Stimulated activated CD4-positive, alpha-beta T cell treated with anti-CD3 and anti-CD28 coated beads, Interleukin-15, amount 100 ng/mL, for 1 hour (primary cell): ENCODE measurements at regions not wholly inside any gene's neighbourhood (a gene's known extent, or its start where the extent isn't known, plus 50 kb on each side); places are given as distances from the start of the nearest gene placed in this dataset.

Source experiments
- DNase-seq, 2 donors: peaks; one replicate each; pipeline ENCODE4 v3.0.0-alpha.2; 2020; ENCODE audit warnings: low read depth in 1 of 2, low spot score in 1 of 2

- no peak for DNase-seq
Observed at GRCh38 chr6:43877036-43877435, 107.0 kb downstream of the VEGFA start.

DNA sequence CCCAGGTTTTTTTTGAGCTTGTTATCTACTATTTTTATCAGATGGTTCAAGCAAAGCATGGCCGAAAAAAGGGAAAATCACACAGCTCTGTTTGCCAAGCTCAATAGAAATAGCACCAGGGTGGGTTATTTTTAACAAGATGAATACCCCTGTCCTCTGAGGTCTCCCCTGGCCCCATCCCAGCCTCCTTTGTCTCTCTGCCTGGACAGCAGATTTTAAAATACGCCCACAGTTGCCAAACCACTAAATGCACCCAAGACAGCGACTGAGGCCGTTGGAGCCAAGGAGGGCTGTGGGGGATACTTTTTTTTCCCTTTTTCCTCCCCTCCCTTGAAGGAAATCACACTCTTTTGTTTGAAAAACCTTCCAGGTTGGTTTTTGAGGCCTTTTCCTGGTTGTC, 106.6 kb downstream of the VEGFA start:
- no peak for DNase-seq

- no peak for DNase-seq
Observed at GRCh38 chr6:43875849-43876572, 106.0 kb downstream of the VEGFA start.

DNA sequence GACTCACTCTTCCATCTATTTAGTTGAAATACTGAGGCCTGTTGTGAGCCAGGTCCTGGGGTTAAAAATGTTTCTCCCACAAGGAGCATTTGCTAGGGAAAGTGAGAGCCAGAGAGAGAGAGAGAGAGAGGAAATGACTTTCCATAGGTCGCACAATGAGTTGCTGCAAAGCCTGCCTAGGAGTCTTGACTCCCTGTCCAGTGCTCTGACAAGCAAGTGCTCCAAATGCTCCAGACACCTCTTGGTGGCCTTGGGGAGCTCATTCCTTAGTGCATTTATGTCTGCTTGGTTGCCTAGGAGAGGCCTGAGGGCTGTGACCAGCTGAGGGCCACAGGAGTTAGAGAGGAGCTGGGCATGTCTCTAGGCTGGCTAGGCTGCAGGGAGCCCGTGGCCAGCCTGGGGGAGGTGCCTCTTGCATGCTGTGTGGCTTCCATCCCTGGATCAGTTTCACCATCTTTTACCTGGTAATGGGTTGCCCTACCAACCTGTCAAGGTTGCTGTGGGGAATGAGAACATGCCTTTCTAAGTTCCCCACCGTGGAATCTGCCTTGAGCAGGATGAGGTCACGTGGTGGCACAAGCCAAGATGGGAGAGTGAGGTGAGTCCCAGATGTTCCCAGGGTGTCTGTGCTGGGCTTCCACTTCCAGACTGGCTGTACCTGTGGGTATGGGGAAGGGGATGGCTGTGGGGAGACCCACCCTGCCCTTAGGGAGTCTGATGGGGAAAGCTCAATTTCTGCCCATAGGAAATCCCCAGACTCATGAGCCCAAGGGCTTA, 105.0 kb downstream of the VEGFA start:
- DNase-seq = no peak

DNA sequence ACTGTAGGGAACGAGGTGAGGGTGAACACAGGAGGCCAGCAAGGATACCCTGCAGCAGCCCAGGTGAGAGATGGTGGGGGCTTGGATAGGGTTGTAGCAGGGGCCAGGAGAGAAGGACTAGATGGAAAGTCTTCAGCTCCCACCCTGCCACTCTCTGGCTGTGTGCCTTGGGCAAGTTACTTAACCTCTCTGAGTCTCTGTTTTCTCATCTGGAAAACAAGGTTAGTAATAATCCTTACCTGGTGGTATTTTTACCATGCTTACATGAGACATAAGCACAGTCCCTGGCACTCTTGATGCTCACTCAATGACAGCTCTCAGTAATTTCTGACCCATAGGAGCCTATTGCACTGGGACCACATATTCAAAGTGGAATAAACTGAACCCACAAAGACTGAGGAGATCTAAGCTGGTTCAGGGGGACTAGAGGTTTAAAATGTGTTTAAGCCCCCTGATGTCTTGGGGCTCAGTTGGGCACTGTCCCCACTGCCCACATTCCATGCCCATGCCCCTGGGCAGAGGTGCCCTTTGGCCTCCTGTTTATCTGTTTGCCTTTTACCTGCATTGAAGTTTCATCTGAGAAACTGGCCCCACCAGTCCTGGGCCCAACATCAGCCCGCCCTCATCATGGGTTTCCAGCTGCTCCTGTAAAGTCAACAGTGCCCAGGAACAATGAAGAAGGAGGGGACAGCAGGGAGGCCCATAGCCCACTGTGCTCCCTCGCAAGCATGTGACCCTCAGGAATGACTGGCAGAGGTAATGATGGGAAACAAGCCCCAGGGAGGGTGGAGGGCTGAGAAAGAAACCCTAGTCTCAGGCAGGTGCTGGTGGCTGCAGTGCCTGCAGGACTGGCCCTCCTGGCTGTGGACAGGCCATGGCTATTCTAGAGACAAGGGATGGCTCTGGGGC, 104.0 kb downstream of the VEGFA start:
- no peak for DNase-seq

DNA sequence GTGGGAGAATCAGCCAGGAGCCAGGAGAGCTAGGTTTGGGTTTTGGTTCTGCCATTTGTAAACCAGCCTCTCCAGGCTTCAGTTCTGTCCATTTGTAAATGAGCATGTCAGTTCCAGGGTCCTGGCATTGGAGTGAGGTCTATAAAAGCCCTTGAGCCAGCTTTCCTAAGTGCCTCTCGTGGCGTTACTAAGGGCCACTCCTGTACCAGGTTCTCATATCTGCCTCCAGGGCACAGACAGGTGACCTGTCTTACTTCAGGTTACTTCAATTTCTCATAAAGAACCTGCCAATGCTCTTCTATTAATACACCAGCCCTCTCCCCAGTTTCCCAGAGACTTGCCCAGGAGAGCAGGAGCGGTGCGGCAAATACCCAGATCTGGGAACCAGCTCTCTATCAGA, 101.9 kb downstream of the VEGFA start:
- no peak for DNase-seq

GRCh38 chr6:43871284-43871683, 101.3 kb downstream of the VEGFA start:
- no peak for DNase-seq

- no peak for DNase-seq
Observed at GRCh38 chr6:43870660-43871061, 100.7 kb downstream of the VEGFA start.

GRCh38 chr6:43869792-43870659, 100.0 kb downstream of the VEGFA start:
- DNase-seq = no peak

DNA sequence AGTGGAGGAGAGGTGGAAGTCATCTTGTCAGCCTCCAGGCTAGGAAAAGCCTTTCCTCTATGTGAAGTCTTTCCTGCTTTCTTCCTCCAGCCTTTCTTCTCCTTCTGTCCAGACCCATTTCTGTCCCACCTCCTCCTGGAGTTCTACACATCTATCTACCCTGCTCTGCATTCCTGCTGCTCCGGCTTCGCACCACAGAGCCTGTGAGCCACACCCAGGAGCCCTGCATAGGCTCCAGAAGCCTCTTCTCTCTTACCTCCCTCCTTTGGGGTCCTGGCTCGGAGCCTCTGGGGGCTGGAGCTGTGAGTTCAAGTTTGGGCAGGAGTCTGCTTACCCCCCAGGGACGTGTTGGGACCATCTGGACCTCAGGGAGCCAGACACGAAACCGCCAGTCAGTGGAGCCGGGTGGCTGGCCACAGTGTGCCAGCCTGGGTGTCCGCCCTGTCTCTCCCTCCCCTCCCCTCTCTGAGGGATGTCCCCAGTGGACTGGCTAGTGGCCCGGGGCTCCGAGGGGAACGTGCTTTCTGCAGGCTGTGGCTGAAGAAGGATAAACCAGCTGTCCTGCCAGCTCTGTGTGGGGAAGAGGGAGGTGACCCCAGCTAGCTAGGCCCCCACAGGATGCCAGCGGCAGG, 99.2 kb downstream of the VEGFA start:
- DNase-seq = no peak

- DNase-seq = no peak
Observed at GRCh38 chr6:43868467-43868866, 98.5 kb downstream of the VEGFA start.

- DNase-seq = no peak
Observed at GRCh38 chr6:43867996-43868395, 98.0 kb downstream of the VEGFA start.

GRCh38 chr6:43867246-43867645, 97.2 kb downstream of the VEGFA start:
- no peak for DNase-seq

DNA sequence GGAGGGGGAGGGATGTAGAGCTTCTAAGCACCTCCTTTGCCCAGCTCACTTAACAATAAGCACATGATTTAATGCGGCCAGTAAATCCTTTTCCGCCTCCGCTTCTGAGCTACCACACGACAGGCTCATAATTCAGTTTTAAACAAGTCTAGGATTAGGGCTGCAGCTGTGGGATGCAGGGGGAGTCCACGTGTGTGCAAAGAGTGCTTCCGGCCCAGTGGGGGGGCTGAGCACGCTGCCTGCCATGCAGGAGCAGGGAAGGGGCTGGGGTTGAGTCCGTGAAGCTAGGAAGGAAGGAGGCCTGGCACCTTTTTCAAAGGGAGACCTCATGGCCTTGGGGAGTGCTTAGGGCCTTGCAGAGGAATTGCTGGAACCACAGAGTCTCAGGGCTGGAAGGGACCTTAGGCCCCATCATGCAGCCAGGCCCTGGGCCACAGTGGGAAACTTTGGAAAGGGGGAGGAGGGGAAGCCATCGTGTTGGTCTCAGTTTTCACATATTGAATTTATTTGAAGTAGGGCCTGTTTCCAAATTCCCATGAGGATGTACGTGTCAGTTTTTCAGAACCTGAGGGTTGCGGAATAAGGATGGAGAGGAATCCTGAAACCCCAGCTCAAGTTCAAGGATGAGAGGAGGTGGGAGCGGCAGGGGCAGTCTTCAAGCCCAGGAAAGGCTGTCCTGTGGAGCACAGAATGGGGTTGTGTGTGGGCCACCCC, 96.1 kb downstream of the VEGFA start:
- DNase-seq = no peak

GRCh38 chr6:43865086-43865485, 95.1 kb downstream of the VEGFA start:
- no peak for DNase-seq

DNA sequence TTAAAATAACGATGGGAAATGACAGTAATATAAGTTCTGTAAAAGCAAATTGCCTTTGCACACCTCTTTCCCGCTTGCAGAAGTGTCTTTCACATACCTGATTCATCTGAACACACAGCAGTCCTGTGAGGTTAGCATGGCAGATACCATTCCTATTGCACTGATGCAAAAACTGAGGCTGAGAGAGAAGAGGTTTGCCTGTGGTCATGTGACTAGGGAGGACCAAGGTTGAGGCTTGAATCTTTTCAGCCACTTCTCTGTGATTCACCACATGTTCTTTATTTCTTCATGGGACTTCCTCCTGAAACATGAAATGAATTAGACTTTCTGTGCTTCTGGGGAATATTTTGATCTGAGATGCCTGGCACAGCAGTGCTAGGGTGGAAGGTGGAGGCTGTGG, 92.9 kb downstream of the VEGFA start:
- DNase-seq = no peak

- no peak for DNase-seq
Observed at GRCh38 chr6:43861212-43861894, 91.3 kb downstream of the VEGFA start.

- DNase-seq = no peak
Observed at GRCh38 chr6:43860285-43860684, 90.3 kb downstream of the VEGFA start.

- no peak for DNase-seq
Observed at GRCh38 chr6:43859213-43859612, 89.2 kb downstream of the VEGFA start.
